ENCODE measurements at regions not wholly inside any gene's neighbourhood (a gene's known extent, or its start where the extent isn't known, plus 50 kb on each side); places are given as distances from the start of the nearest gene placed in this dataset.

DNA sequence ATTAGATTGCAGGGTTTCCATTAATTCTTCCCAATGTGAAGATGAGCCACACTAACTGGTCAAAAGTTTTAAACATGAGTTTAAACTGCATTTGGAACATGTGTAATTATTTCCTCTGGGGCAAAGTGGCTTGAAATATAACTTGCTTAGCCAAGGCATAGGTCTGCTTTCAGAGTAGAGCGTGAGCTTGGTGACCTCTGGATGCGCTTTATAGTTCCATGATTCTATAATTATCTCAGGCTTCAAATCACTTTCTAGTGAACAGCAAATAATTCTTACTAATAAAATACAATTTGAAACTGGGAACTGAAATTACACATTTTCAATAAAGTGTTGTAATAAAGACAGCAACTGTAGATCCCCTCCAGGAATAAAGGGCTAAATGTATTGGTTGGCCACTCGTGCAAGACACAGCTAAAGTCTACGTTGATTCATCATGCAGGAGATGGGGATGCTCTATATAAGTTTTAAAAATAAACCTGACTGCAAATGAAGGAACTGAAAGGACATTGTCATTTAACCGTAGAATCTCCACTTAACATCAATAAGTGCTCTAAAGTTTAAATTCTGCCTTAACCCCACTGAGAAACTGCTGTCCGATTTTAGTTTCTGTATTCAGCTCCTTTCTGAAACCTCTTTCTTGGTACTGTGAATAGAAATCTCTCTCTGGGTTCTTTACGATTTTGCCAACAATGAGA is 460.0 kb downstream of the PSAT1 start:
- Mint-ChIP-seq H3K27me3 (ENCODE audit: insufficient read depth, low read depth) (peaks cover 4% of the 10 kb centered on the region), H3K4me1 (no peaks in the 10 kb centered on the region), H3K27ac (no peak overlapping the region), H3K9me3 (peaks cover 16% of the 10 kb centered on the region), H3K36me3 (peaks cover 3% of the 10 kb centered on the region), H3K4me3 (no peak overlapping the region)
- no peaks in the 10 kb centered on the region for H3F3A ChIP-seq (ENCODE audit: low read depth)
- no peaks in the 10 kb centered on the region for H3K27me3 ChIP-seq
- no peak overlapping the region for H3K27ac ChIP-seq
- H3K79me2 ChIP-seq (ENCODE audit: low read depth), result no peaks in the 10 kb centered on the region
- DNase-seq (ENCODE audit: low spot score), result no peak
- H3K9ac ChIP-seq, result no peak overlapping the region
- H3K9me3 ChIP-seq (ENCODE audit: low read depth), result no peaks in the 10 kb centered on the region
- no peak overlapping the region for H3K4me2 ChIP-seq
- no peak overlapping the region for H2AFZ ChIP-seq (replicated peaks)
- no peaks in the 10 kb centered on the region for H3K36me3 ChIP-seq
- H4K20me1 ChIP-seq (ENCODE audit: low read depth), result no peaks in the 10 kb centered on the region
- TF ChIP-seq, protein P1, sequence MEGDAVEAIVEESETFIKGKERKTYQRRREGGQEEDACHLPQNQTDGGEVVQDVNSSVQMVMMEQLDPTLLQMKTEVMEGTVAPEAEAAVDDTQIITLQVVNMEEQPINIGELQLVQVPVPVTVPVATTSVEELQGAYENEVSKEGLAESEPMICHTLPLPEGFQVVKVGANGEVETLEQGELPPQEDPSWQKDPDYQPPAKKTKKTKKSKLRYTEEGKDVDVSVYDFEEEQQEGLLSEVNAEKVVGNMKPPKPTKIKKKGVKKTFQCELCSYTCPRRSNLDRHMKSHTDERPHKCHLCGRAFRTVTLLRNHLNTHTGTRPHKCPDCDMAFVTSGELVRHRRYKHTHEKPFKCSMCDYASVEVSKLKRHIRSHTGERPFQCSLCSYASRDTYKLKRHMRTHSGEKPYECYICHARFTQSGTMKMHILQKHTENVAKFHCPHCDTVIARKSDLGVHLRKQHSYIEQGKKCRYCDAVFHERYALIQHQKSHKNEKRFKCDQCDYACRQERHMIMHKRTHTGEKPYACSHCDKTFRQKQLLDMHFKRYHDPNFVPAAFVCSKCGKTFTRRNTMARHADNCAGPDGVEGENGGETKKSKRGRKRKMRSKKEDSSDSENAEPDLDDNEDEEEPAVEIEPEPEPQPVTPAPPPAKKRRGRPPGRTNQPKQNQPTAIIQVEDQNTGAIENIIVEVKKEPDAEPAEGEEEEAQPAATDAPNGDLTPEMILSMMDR (IDR thresholded peaks at IDR 0.05), result no peak
- TF ChIP-seq EZH2phosphoT487 (IDR thresholded peaks at IDR 0.05) (no peak), EZH2 (IDR thresholded peaks at IDR 0.05) (no peak)
- H3K4me3 ChIP-seq, result no peak overlapping the region
- H3K4me1 ChIP-seq, result no peaks in the 10 kb centered on the region

DNA sequence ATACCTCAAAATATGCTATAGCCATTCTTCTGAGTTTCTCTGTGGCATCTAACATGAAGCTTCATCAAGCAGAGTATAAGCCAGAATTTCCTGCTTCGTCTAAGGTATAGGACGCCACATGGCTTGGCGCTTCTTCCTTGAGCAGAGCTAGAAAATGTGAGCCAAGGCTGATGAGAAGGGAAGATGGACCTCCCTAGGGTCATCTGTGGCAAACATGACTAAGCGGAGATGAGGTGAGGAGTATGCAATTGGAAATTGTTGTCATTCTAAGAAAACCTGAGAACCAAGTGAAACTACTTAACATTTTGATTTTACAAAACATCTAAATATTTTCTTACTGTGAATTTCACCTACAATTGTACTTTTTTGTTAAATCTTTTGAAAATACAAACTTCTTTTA is 466.5 kb downstream of the PSAT1 start:
- peaks cover 17% of the 10 kb centered on the region for H3K4me1 ChIP-seq
- peaks cover 5% of the 10 kb centered on the region for H3K9me3 Mint-ChIP-seq
- H3K9me3 ChIP-seq (ENCODE audit: low read depth), result no peaks in the 10 kb centered on the region
- no peaks in the 10 kb centered on the region for H3F3A ChIP-seq (ENCODE audit: low read depth)
- H3K27me3 ChIP-seq, result no peaks in the 10 kb centered on the region
- H3K4me2 ChIP-seq, result no peak overlapping the region
- H3K27ac Mint-ChIP-seq, result peak overlapping the region; percentile 81
- H2AFZ ChIP-seq (replicated peaks), result no peak overlapping the region
- H3K36me3 Mint-ChIP-seq, result no peaks in the 10 kb centered on the region
- no peaks in the 10 kb centered on the region for H3K36me3 ChIP-seq
- no peak overlapping the region for H3K4me3 ChIP-seq
- H3K9ac ChIP-seq, result no peak overlapping the region
- peaks cover 6% of the 10 kb centered on the region for H3K27me3 Mint-ChIP-seq (ENCODE audit: insufficient read depth, low read depth)
- H3K27ac ChIP-seq, result no peak overlapping the region
- DNase-seq (ENCODE audit: low spot score), result no peak
- H4K20me1 ChIP-seq (ENCODE audit: low read depth), result no peaks in the 10 kb centered on the region
- no peak overlapping the region for H3K4me3 Mint-ChIP-seq
- H3K79me2 ChIP-seq (ENCODE audit: low read depth), result no peaks in the 10 kb centered on the region
- TF ChIP-seq EZH2 (IDR thresholded peaks at IDR 0.05), result no peak
- TF ChIP-seq, protein P1 (IDR thresholded peaks at IDR 0.05), result no peak
- TF ChIP-seq EZH2phosphoT487 (IDR thresholded peaks at IDR 0.05), result no peak
- peaks cover 13% of the 10 kb centered on the region for H3K4me1 Mint-ChIP-seq

DNA sequence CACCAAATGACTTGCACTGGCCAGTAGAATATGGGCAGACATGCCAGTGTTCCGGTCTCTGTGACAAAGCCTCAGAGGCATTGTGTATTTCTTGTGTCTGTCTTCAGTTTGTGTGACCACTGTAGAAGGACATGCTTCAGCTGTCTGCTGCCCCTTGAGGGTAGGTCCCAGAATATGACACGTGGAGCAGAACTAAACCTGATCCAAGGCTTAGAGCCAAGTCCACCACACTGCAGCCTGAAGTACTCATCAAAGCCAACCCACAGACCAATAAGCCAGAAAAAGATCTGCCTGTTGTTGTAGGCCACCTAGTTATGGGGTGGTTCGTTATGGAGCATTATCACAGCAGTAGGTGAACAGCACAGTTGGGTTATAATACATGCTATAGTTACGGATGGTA is 468.9 kb downstream of the PSAT1 start:
- no peaks in the 10 kb centered on the region for H3F3A ChIP-seq (ENCODE audit: low read depth)
- H3K4me1 Mint-ChIP-seq, result peaks cover 19% of the 10 kb centered on the region
- TF ChIP-seq, protein P1 (IDR thresholded peaks at IDR 0.05), result no peak
- TF ChIP-seq EZH2 (IDR thresholded peaks at IDR 0.05) (no peak), EZH2phosphoT487 (IDR thresholded peaks at IDR 0.05) (no peak)
- H3K27ac ChIP-seq, result no peak overlapping the region
- H3K4me2 ChIP-seq, result no peak overlapping the region
- H3K4me3 ChIP-seq, result no peak overlapping the region
- no peaks in the 10 kb centered on the region for H3K36me3 ChIP-seq
- no peak overlapping the region for H3K4me3 Mint-ChIP-seq
- H3K4me1 ChIP-seq, result peaks cover 17% of the 10 kb centered on the region
- H3K27ac Mint-ChIP-seq, result no peak overlapping the region
- peaks cover 6% of the 10 kb centered on the region for H3K27me3 Mint-ChIP-seq (ENCODE audit: insufficient read depth, low read depth)
- DNase-seq (ENCODE audit: low spot score), result no peak
- no peaks in the 10 kb centered on the region for H3K36me3 Mint-ChIP-seq
- no peak overlapping the region for H2AFZ ChIP-seq (replicated peaks)
- H3K79me2 ChIP-seq (ENCODE audit: low read depth), result no peaks in the 10 kb centered on the region
- no peak overlapping the region for H3K9ac ChIP-seq
- H4K20me1 ChIP-seq (ENCODE audit: low read depth), result no peaks in the 10 kb centered on the region
- H3K9me3 ChIP-seq (ENCODE audit: low read depth), result no peaks in the 10 kb centered on the region
- H3K9me3 Mint-ChIP-seq, result no peaks in the 10 kb centered on the region
- no peaks in the 10 kb centered on the region for H3K27me3 ChIP-seq
